Psoas muscle (tissue), 7 donors: ENCODE measurements at regions not wholly inside any gene's neighbourhood (a gene's known extent, or its start where the extent isn't known, plus 50 kb on each side); places are given as distances from the start of the nearest gene placed in this dataset.

ENCODE experiments used
- ATAC-seq, 4 donors: fragments of 200-7000 bp; cut with Tn5 transposase; one replicate each; pipeline ENCODE4 v1.9.1; 2020; ENCODE audit warnings: moderate library complexity in 3 of 4, mild to moderate bottlenecking in 2 of 4
- DNase-seq, 2 donors: peaks; one replicate each; pipeline ENCODE4 v3.0.0-alpha.2; 2020
- H3K27ac ChIP-seq: fragments of 200-600 bp; one replicate; pipeline ENCODE4 v1.8.0; 2022
- H3K27me3 ChIP-seq, 3 donors: fragments of 200-600 bp in 1 of 3; one replicate each; pipeline versions ENCODE4 v1.6.1 to v1.8.0; 2013 to 2022; ENCODE audit warnings: low read length in 2 of 3, mild to moderate bottlenecking in 2 of 3, moderate library complexity in 1 of 3; ENCODE audit not compliant: insufficient read depth in 3 of 3
- H3K36me3 ChIP-seq, 2 donors: fragments of 200-600 bp in 1 of 2; one replicate each; pipeline versions ENCODE4 v1.6.1 to v1.8.0; 2013 to 2022; ENCODE audit warnings: low read depth in 1 of 2, mild to moderate bottlenecking in 1 of 2, moderate library complexity in 1 of 2; ENCODE audit not compliant: insufficient read depth in 1 of 2
- H3K4me1 ChIP-seq: fragments of 200-600 bp; one replicate; pipeline ENCODE4 v1.8.0; 2022
- H3K4me3 ChIP-seq: fragments of 200-600 bp; one replicate; pipeline ENCODE4 v1.8.0; 2022; ENCODE audit warnings: mild to moderate bottlenecking
- H3K9me3 ChIP-seq: fragments of 200-600 bp; one replicate; pipeline ENCODE4 v1.8.0; 2022
- CTCF ChIP-seq: fragments of 200-600 bp; IDR thresholded peaks from one replicate; pipeline ENCODE4 v1.8.0; 2022; ENCODE audit warnings: antibody characterized with exemption
- WGBS, 3 donors: extraction: QIAGEN DNeasy Blood & Tissue Kit; methylation state at CpG; one replicate each; pipeline versions ENCODE4 v1.1.6 to v1.1.7; 2013; 5-methylcytosine and 5-hydroxymethylcytosine counted together
- intact Hi-C, 2 donors: fragments of 100-400 bp; cut with DNase I; formaldehyde crosslinking; loops; one replicate each; pipeline versions ENCODE4 v1.11.0 to v1.14.2; 2022
- donor health status: healthy with polysubstance abuse.
- donor health status: DM: no; HTN: no; CAD: no; lungs with moderate emphysema.
- donor health status: Bipolar disorder and iron deficiency.
- donor health status: healthy.
- donor health status: DM: yes; HTN: yes; CAD: no.
- donor health status: DM: no; HTN: no; CAD: no.
- donor health status: DM: yes; HTN: yes; CAD: no.

- Histone ChIP-seq H3K36me3 (no peaks in the 10 kb centered on the region), H3K4me1 (no peaks in the 10 kb centered on the region), H3K27me3 (peaks cover 0 to 6% (median 0%) of the 10 kb centered on the region in 3 donors), H3K9me3 (peaks cover 7% of the 10 kb centered on the region), H3K4me3 (no peak overlapping the region), H3K27ac (no peak overlapping the region)
- no peak for DNase-seq
- no peak for TF ChIP-seq CTCF
- no peak for ATAC-seq
- intact Hi-C loops: no loop called here
- WGBS, 3 donors: 70 to 78% (median 76%) methylated on average over 21 of the region's 21 CpGs
Measured at GRCh38 chrX:476724-477075, 90.0 kb upstream of the PPP2R3B start.

DNA sequence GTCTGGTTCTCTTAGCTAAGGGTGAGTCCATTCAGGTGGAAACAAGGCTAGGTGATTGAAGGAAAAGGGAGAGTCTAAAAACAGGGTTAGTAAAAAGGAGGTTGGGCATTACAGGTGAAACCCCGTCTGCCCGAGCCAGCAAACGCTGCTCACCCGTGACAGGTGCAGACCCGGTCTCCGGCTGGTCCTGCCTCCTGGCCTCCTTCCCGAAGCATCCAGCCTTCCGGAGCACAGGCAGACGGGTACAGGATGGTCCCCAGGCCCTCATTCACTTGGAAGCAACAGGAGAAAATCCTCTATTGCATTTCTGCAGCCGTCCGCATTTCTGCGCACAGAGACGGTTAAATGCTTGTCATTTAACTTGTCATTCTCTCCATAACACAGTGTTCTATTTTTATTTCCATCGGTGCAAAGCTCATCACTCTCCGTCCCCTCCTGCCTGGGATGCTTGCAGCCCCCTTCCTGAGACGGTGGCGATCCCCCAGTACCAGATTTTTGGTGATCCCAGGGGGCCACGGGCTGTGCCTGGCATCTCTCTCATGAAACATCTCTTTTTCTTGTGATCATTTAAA, 90.8 kb upstream of the PPP2R3B start:
- H3K27ac ChIP-seq: no peak overlapping the region
- no peak for DNase-seq
- peaks cover 0 to 6% (median 0%) of the 10 kb centered on the region in 3 donors for H3K27me3 ChIP-seq
- H3K4me3 ChIP-seq: no peak overlapping the region
- 70 to 72% (median 71%) methylated on average over 18 of the region's 18 CpGs for WGBS, 3 donors
- no peak for ATAC-seq
- no peak for TF ChIP-seq CTCF
- H3K4me1 ChIP-seq: no peaks in the 10 kb centered on the region
- no peaks in the 10 kb centered on the region for H3K36me3 ChIP-seq
- intact Hi-C loops: no loop called here
- peaks cover 5% of the 10 kb centered on the region for H3K9me3 ChIP-seq

DNA sequence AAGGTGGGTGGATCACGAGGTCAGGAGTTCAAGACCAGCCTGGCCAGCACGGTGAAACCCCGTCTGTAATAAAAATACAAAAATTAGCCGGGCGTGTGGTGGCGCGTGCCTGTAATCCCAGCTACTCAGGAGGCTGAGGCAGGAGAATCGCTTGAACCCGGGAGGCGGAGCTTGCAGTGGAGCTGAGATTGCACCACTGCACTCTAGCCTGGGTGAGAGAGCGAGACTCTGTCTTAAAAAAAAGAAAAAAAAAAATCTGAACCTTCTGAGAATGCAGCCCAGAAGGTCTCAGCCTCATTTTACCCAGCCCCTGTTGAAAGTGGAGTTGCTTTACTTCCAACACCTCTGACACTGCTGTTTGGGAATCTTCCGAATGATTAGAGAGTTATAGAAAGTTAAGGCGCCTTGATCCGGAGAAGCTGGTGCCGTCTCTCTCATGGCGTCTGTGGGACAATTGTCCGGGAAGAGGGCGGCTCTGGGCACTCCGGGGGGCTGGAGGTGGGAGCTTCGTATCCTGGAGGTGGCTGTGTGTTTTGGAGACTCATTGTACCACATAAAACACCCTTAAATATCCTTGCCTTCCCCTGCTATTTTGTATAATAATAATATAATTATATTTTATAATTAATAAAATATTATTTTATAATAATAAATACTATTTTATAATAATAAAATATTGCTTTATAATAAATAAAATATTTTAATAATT, 92.7 kb upstream of the PPP2R3B start:
- H3K27me3 ChIP-seq: peaks cover 0 to 6% (median 0%) of the 10 kb centered on the region in 3 donors
- no peak overlapping the region for H3K4me3 ChIP-seq
- no peaks in the 10 kb centered on the region for H3K4me1 ChIP-seq
- no peak for ATAC-seq
- no peak for TF ChIP-seq CTCF
- H3K9me3 ChIP-seq: no peaks in the 10 kb centered on the region
- no peak overlapping the region for H3K27ac ChIP-seq
- DNase-seq: no peak
- intact Hi-C loops: no loop called here
- no peaks in the 10 kb centered on the region for H3K36me3 ChIP-seq
- WGBS, 3 donors: 90 to 92% (median 91%) methylated on average over 20 of the region's 20 CpGs

- H3K4me3 ChIP-seq: no peak overlapping the region
- intact Hi-C loops: no loop called here
- DNase-seq (no peak), ATAC-seq (no peak)
- 76 to 84% (median 84%) methylated on average over 7 of the region's 7 CpGs for WGBS, 3 donors
- TF ChIP-seq CTCF: no peak
- H3K4me1 ChIP-seq: no peaks in the 10 kb centered on the region
- H3K27ac ChIP-seq: no peak overlapping the region
- no peaks in the 10 kb centered on the region for H3K36me3 ChIP-seq
- H3K9me3 ChIP-seq: peaks cover 3% of the 10 kb centered on the region
- peaks cover 0 to 6% (median 0%) of the 10 kb centered on the region in 3 donors for H3K27me3 ChIP-seq
Measured at GRCh38 chrX:480861-481417, 94.2 kb upstream of the PPP2R3B start.
